ENCODE measurements at regions not wholly inside any gene's neighbourhood (a gene's known extent, or its start where the extent isn't known, plus 50 kb on each side); places are given as distances from the start of the nearest gene placed in this dataset.

DNA sequence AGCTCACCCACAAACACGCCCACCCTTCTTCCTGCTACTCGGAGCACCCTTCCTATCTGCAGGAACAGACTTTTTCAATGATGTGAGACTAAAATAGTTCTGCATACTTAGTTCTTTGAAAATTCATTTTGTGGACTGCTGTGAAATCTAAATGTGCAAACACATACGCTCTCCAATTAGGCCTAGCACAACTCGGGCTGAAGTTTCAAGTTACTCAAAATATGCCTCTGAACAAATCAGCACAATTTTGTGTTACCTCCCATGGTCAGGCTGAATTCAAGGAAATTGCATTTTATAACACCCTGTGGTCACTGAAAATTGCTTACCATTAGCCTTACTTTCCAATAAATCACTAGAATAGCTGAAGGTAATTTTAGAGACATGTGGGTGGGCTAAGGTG, 323.8 kb upstream of the ADCY2 start:
- no peak for DNase-seq
- Mint-ChIP-seq H3K4me1 (ENCODE audit: low read depth) (no peaks in the 10 kb centered on the region), H3K27me3 (peaks cover 4% of the 10 kb centered on the region), H3K27ac (no peak overlapping the region), H3K36me3 (ENCODE audit: low read depth) (no peaks in the 10 kb centered on the region), H3K9me3 (no peaks in the 10 kb centered on the region), H3K4me3 (no peak overlapping the region)
- TF ChIP-seq, protein P1, sequence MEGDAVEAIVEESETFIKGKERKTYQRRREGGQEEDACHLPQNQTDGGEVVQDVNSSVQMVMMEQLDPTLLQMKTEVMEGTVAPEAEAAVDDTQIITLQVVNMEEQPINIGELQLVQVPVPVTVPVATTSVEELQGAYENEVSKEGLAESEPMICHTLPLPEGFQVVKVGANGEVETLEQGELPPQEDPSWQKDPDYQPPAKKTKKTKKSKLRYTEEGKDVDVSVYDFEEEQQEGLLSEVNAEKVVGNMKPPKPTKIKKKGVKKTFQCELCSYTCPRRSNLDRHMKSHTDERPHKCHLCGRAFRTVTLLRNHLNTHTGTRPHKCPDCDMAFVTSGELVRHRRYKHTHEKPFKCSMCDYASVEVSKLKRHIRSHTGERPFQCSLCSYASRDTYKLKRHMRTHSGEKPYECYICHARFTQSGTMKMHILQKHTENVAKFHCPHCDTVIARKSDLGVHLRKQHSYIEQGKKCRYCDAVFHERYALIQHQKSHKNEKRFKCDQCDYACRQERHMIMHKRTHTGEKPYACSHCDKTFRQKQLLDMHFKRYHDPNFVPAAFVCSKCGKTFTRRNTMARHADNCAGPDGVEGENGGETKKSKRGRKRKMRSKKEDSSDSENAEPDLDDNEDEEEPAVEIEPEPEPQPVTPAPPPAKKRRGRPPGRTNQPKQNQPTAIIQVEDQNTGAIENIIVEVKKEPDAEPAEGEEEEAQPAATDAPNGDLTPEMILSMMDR (IDR thresholded peaks at IDR 0.05), result no peak
- ATAC-seq, result no peak
- ChIA-PET CTCF (no interaction called here), POLR2A (no interaction called here)
- intact Hi-C loops (cut with micrococcal nuclease), result no loop called here

DNA sequence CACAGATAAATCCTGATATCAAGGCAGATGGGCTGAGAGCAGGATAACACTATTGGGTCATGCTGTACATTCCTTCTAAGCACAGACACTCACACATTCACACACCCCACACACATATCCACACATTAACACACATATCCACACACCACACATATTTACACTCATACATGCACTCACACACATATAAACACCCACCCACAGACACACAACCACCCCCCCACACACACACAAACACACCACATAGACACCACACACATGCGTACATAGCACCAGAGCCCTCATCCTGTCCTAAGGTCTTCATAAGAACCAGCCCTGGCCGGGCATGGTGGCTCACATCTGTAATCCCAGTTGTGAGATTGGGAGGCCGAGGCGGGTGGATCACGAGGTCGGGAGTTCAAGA, 322.3 kb upstream of the ADCY2 start:
- DNase-seq (no peak), ATAC-seq (no peak)
- Mint-ChIP-seq H3K27me3 (peaks cover 4% of the 10 kb centered on the region), H3K4me1 (ENCODE audit: low read depth) (no peaks in the 10 kb centered on the region), H3K9me3 (no peaks in the 10 kb centered on the region), H3K4me3 (no peak overlapping the region), H3K27ac (no peak overlapping the region), H3K36me3 (ENCODE audit: low read depth) (no peaks in the 10 kb centered on the region)
- ChIA-PET CTCF (no interaction called here), POLR2A (no interaction called here)
- intact Hi-C loops (cut with micrococcal nuclease), result no loop called here
- TF ChIP-seq, protein P1 (IDR thresholded peaks at IDR 0.05), result no peak

DNA sequence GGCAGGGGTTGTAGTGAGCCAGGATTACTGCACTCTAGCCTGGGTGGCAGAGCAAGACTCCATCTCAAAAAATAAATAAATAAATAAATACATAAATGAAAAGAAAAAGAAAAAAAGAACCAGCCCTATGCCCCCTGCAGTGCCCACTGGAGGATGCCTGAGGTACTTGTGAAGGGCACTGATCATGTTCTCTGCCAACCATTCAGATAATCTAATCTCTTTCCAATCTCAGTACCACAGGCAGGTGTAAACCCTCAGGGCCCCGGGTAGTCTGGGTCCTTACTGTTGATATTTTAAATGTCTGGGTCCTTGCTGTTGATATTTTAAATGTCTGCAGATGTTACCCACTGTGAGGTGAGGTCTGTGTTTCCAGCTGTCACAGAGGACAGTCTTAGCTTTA, 321.8 kb upstream of the ADCY2 start:
- no peak overlapping the region for H3K27ac Mint-ChIP-seq
- no peak for ATAC-seq
- H3K9me3 Mint-ChIP-seq, result no peaks in the 10 kb centered on the region
- ChIA-PET CTCF (no interaction called here), POLR2A (no interaction called here)
- H3K27me3 Mint-ChIP-seq, result peaks cover 4% of the 10 kb centered on the region
- H3K36me3 Mint-ChIP-seq (ENCODE audit: low read depth), result no peaks in the 10 kb centered on the region
- H3K4me3 Mint-ChIP-seq, result no peak overlapping the region
- DNase-seq, result no peak
- intact Hi-C loops (cut with micrococcal nuclease), result no loop called here
- TF ChIP-seq, protein P1 (IDR thresholded peaks at IDR 0.05), result no peak
- no peaks in the 10 kb centered on the region for H3K4me1 Mint-ChIP-seq (ENCODE audit: low read depth)

DNA sequence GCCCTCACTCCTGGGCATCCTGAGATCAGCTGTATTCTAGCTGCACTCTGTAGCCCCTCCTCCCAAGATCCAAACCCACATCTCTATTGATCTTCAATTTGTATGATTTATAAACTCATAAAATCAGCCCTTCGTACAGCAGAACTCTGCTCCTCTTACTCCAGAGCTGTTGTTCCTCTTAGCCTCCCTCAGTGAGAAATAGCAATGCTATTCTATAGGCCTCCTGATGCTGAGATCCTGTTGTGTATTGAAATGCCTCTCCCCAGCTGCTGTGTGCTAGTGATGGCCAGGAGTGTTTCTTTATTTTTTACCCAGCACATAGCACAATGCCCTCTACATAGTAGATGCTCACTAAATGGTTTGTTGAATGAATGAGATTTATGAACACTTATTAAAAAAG, 320.5 kb upstream of the ADCY2 start:
- Mint-ChIP-seq H3K36me3 (ENCODE audit: low read depth) (no peaks in the 10 kb centered on the region), H3K9me3 (no peaks in the 10 kb centered on the region), H3K4me3 (no peak overlapping the region), H3K27ac (no peak overlapping the region), H3K27me3 (peaks cover 4% of the 10 kb centered on the region), H3K4me1 (ENCODE audit: low read depth) (no peaks in the 10 kb centered on the region)
- intact Hi-C loops (cut with micrococcal nuclease), result no loop called here
- TF ChIP-seq, protein P1 (IDR thresholded peaks at IDR 0.05), result no peak
- ChIA-PET CTCF (no interaction called here), POLR2A (no interaction called here)
- DNase-seq (no peak), ATAC-seq (no peak)

DNA sequence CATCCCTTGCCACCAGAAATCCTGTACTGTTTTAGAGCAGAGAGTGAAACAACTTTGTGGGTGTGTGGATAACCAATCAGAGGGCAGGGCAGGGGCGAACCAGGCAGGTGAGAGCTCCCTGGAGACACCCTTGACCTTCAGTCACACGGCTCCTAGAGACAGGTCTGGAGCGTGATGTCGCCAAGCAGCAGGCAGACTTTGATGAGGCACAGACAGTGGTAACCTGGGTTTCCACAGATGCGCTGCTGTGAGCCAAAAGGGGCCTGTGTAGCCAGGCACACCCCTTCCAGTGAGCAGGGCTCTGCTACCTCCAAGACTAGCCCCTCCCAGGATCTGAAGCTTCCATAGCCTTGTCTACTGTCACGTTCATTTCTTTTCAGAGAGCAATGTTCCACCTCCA, 317.8 kb upstream of the ADCY2 start:
- Mint-ChIP-seq H3K4me3 (no peak overlapping the region), H3K9me3 (no peaks in the 10 kb centered on the region), H3K27ac (no peak overlapping the region), H3K27me3 (no peaks in the 10 kb centered on the region), H3K36me3 (ENCODE audit: low read depth) (no peaks in the 10 kb centered on the region), H3K4me1 (ENCODE audit: low read depth) (no peaks in the 10 kb centered on the region)
- intact Hi-C loops (cut with micrococcal nuclease), result no loop called here
- no peak for DNase-seq
- TF ChIP-seq, protein P1 (IDR thresholded peaks at IDR 0.05), result no peak
- POLR2A ChIA-PET, result no interaction called here
- CTCF ChIA-PET, result no interaction called here
- ATAC-seq, result no peak

All from activated CD8-positive, alpha-beta T cell treated with anti-CD3 and anti-CD28 coated beads for 36 hours (primary cell).